ENCODE measurements at regions not wholly inside any gene's neighbourhood (a gene's known extent, or its start where the extent isn't known, plus 50 kb on each side); places are given as distances from the start of the nearest gene placed in this dataset.

GRCh38 chr6:155591741-155592140 is 136.1 kb upstream of the NOX3 start:
- Histone ChIP-seq H3K27ac (no peak overlapping the region), H3K27me3 (no peaks in the 10 kb centered on the region), H3K4me3 (no peak overlapping the region), H3K36me3 (no peaks in the 10 kb centered on the region), H3K4me1 (no peaks in the 10 kb centered on the region), H3K9me3 (peaks cover 0 to 8% (median 5%) of the 10 kb centered on the region in 4 donors)
- 92 to 99% (median 96%) methylated on average over 1 of the region's 1 CpG for WGBS, 5 donors
- no peak for TF ChIP-seq EP300 (IDR thresholded peaks at IDR 0.05)
- intact Hi-C loops (cut with DNase I; ENCODE audit: low total_unique reads) = no loop called here
- no peak for DNase-seq

- DNase-seq = no peak
- no peak for TF ChIP-seq EP300 (IDR thresholded peaks at IDR 0.05)
- TF ChIP-seq POLR2AphosphoS5 (IDR thresholded peaks at IDR 0.05) = no peak
- no peak for TF ChIP-seq POLR2A (IDR thresholded peaks at IDR 0.05)
- no peak for TF ChIP-seq CTCF (IDR thresholded peaks at IDR 0.05)
- Histone ChIP-seq H3K4me3 (no peak overlapping the region), H3K27ac (no peak overlapping the region), H3K9me3 (peaks cover 0 to 8% (median 5%) of the 10 kb centered on the region in 4 donors), H3K36me3 (no peaks in the 10 kb centered on the region), H3K4me1 (no peaks in the 10 kb centered on the region), H3K27me3 (no peaks in the 10 kb centered on the region)
- intact Hi-C loops (cut with DNase I; ENCODE audit: low total_unique reads) = no loop called here
- 37 to 56% (median 40%) methylated on average over 2 of the region's 2 CpGs for WGBS, 5 donors
Observed at GRCh38 chr6:155589190-155589589, 133.6 kb upstream of the NOX3 start.

GRCh38 chr6:155587817-155588216 is 132.2 kb upstream of the NOX3 start:
- DNase-seq = no peak
- no peak overlapping the region for H3K27ac ChIP-seq
- WGBS, 5 donors = 89 to 96% (median 90%) methylated on average over 1 of the region's 1 CpG
- no peak overlapping the region for H3K4me3 ChIP-seq
- peaks cover 0 to 12% (median 4%) of the 10 kb centered on the region in 4 donors for H3K4me1 ChIP-seq
- intact Hi-C loops (cut with DNase I; ENCODE audit: low total_unique reads) = no loop called here
- peaks cover 0 to 8% (median 5%) of the 10 kb centered on the region in 4 donors for H3K9me3 ChIP-seq
- H3K36me3 ChIP-seq = no peaks in the 10 kb centered on the region
- TF ChIP-seq EP300 (IDR thresholded peaks at IDR 0.05) = no peak
- no peak for TF ChIP-seq CTCF (IDR thresholded peaks at IDR 0.05)
- TF ChIP-seq POLR2A (IDR thresholded peaks at IDR 0.05) = no peak
- TF ChIP-seq POLR2AphosphoS5 (IDR thresholded peaks at IDR 0.05) = no peak
- H3K27me3 ChIP-seq = no peaks in the 10 kb centered on the region

GRCh38 chr6:155586090-155586489 is 130.5 kb upstream of the NOX3 start:
- intact Hi-C loops (cut with DNase I; ENCODE audit: low total_unique reads) = no loop called here
- 90 to 98% (median 96%) methylated on average over 1 of the region's 1 CpG for WGBS, 5 donors

More at GRCh38 chr6:155586090-155586489, 130.5 kb upstream of the NOX3 start:
- TF ChIP-seq CTCF (IDR thresholded peaks at IDR 0.05) (no peak), EP300 (IDR thresholded peaks at IDR 0.05) (no peak), POLR2AphosphoS5 (IDR thresholded peaks at IDR 0.05) (no peak), POLR2A (IDR thresholded peaks at IDR 0.05) (no peak)
- Histone ChIP-seq H3K4me3 (no peak overlapping the region), H3K36me3 (no peaks in the 10 kb centered on the region), H3K27ac (no peak overlapping the region), H3K4me1 (peaks cover 0 to 18% (median 4%) of the 10 kb centered on the region in 4 donors), H3K27me3 (no peaks in the 10 kb centered on the region), H3K9me3 (peaks cover 0 to 8% (median 5%) of the 10 kb centered on the region in 4 donors)
- DNase-seq = no peak

Measured in stomach (tissue), 8 donors.